ENCODE measurements at regions not wholly inside any gene's neighbourhood (a gene's known extent, or its start where the extent isn't known, plus 50 kb on each side); places are given as distances from the start of the nearest gene placed in this dataset.

GRCh38 chr3:159807137-159808040 lies 181.2 kb upstream of the IL12A start:
- no peak overlapping the region for H3K27ac ChIP-seq (ENCODE audit: low read depth, low read length, poor library complexity, severe bottlenecking)
- no peak overlapping the region for H3K4me2 ChIP-seq (ENCODE audit: low read length)
- H3K79me2 ChIP-seq (ENCODE audit: insufficient read depth, low read depth, low read length), result no peaks in the 10 kb centered on the region
- no peak for DNase-seq (ENCODE audit: low spot score)
- no peak for TF ChIP-seq EZH2phosphoT487 (IDR thresholded peaks at IDR 0.05; ENCODE audit: borderline replicate concordance, low read depth, low read length)
- TF ChIP-seq, protein P1, sequence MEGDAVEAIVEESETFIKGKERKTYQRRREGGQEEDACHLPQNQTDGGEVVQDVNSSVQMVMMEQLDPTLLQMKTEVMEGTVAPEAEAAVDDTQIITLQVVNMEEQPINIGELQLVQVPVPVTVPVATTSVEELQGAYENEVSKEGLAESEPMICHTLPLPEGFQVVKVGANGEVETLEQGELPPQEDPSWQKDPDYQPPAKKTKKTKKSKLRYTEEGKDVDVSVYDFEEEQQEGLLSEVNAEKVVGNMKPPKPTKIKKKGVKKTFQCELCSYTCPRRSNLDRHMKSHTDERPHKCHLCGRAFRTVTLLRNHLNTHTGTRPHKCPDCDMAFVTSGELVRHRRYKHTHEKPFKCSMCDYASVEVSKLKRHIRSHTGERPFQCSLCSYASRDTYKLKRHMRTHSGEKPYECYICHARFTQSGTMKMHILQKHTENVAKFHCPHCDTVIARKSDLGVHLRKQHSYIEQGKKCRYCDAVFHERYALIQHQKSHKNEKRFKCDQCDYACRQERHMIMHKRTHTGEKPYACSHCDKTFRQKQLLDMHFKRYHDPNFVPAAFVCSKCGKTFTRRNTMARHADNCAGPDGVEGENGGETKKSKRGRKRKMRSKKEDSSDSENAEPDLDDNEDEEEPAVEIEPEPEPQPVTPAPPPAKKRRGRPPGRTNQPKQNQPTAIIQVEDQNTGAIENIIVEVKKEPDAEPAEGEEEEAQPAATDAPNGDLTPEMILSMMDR (conservative IDR thresholded peaks at IDR 0.05; ENCODE audit: low read length), result no peak
- H3K4me1 ChIP-seq (ENCODE audit: insufficient read depth, low read length, poor library complexity, severe bottlenecking), result no peaks in the 10 kb centered on the region
- POLR2A ChIA-PET, result no interaction called here
- H3K4me3 ChIP-seq (ENCODE audit: low read depth, low read length, poor library complexity, severe bottlenecking), result no peak overlapping the region
- CTCF ChIA-PET (ENCODE audit: unreplicated experiment), result no interaction called here
- H3K36me3 ChIP-seq (ENCODE audit: insufficient read depth, low read length), result no peaks in the 10 kb centered on the region
- H2AFZ ChIP-seq (ENCODE audit: low read length), result no peak overlapping the region
- BruUV-seq (replicated peaks), result no TSS peak
- intact Hi-C loops (cut with micrococcal nuclease; ENCODE audit: unreplicated experiment), result no loop called here
- no peaks in the 10 kb centered on the region for H3K9me2 ChIP-seq (ENCODE audit: insufficient read depth, low read length)
- H3K9me3 ChIP-seq (ENCODE audit: low read length), result no peaks in the 10 kb centered on the region
- H4K20me1 ChIP-seq (ENCODE audit: insufficient read depth, low read length), result no peaks in the 10 kb centered on the region

- no peaks in the 10 kb centered on the region for H3K79me2 ChIP-seq (ENCODE audit: insufficient read depth, low read depth, low read length)
These were observed 174.7 kb upstream of the IL12A start for GRCh38 chr3:159813822-159814531.

More at GRCh38 chr3:159813822-159814531, 174.7 kb upstream of the IL12A start:
- H3K4me3 ChIP-seq (ENCODE audit: low read depth, low read length, poor library complexity, severe bottlenecking), result no peak overlapping the region
- no peak overlapping the region for H3K27ac ChIP-seq (ENCODE audit: low read depth, low read length, poor library complexity, severe bottlenecking)
- intact Hi-C loops (cut with micrococcal nuclease; ENCODE audit: unreplicated experiment), result no loop called here
- H3K4me1 ChIP-seq (ENCODE audit: insufficient read depth, low read length, poor library complexity, severe bottlenecking), result no peaks in the 10 kb centered on the region
- H4K20me1 ChIP-seq (ENCODE audit: insufficient read depth, low read length), result no peaks in the 10 kb centered on the region
- H3K36me3 ChIP-seq (ENCODE audit: insufficient read depth, low read length), result no peaks in the 10 kb centered on the region
- TF ChIP-seq, protein P1 (conservative IDR thresholded peaks at IDR 0.05; ENCODE audit: low read length), result no peak
- no peak for TF ChIP-seq EZH2phosphoT487 (IDR thresholded peaks at IDR 0.05; ENCODE audit: borderline replicate concordance, low read depth, low read length)
- H3K9me2 ChIP-seq (ENCODE audit: insufficient read depth, low read length), result no peaks in the 10 kb centered on the region
- no peaks in the 10 kb centered on the region for H3K9me3 ChIP-seq (ENCODE audit: low read length)
- no peak overlapping the region for H3K4me2 ChIP-seq (ENCODE audit: low read length)
- no TSS peak for BruUV-seq (replicated peaks)
- POLR2A ChIA-PET, result no interaction called here
- DNase-seq (ENCODE audit: low spot score), result peak; percentile 6
- no peak overlapping the region for H2AFZ ChIP-seq (ENCODE audit: low read length)
- CTCF ChIA-PET (ENCODE audit: unreplicated experiment), result no interaction called here

All from OCI-LY7 (cell line).